Stimulated activated naive CD8-positive, alpha-beta T cell treated with anti-CD3 and anti-CD28 coated beads, Interleukin-15, amount 100 ng/mL, for 72 hours (primary cell): ENCODE measurements at regions not wholly inside any gene's neighbourhood (a gene's known extent, or its start where the extent isn't known, plus 50 kb on each side); places are given as distances from the start of the nearest gene placed in this dataset.

Experiments used
- ATAC-seq: fragments of 150-1000 bp; cut with Tn5 transposase; 2 replicates; pipeline ENCODE4 v1.10.0; 2021; ENCODE audit warnings: mild to moderate bottlenecking, moderate library complexity
- DNase-seq, 2 donors: peaks; one replicate each; pipeline ENCODE4 v3.0.0; 2021 to 2022
- H3K27ac Mint-ChIP-seq, 2 donors: one replicate each; pipeline ENCODE4 v1.8.0; 2022; ENCODE audit warnings: mild to moderate bottlenecking in 2 of 2, mixed read lengths in 2 of 2, moderate library complexity in 2 of 2
- H3K27me3 Mint-ChIP-seq: one replicate; pipeline ENCODE4 v1.8.0; 2022; ENCODE audit warnings: mixed read lengths
- H3K4me1 Mint-ChIP-seq: one replicate; pipeline ENCODE4 v1.8.0; 2022; ENCODE audit warnings: mild to moderate bottlenecking, mixed read lengths
- H3K4me3 Mint-ChIP-seq, 2 donors: one replicate each; pipeline ENCODE4 v1.8.0; 2022; ENCODE audit warnings: mild to moderate bottlenecking in 2 of 2, mixed read lengths in 2 of 2, moderate library complexity in 1 of 2
- H3K9me3 Mint-ChIP-seq, 2 donors: one replicate each; pipeline ENCODE4 v1.8.0; 2022; ENCODE audit warnings: mixed read lengths in 2 of 2

DNA sequence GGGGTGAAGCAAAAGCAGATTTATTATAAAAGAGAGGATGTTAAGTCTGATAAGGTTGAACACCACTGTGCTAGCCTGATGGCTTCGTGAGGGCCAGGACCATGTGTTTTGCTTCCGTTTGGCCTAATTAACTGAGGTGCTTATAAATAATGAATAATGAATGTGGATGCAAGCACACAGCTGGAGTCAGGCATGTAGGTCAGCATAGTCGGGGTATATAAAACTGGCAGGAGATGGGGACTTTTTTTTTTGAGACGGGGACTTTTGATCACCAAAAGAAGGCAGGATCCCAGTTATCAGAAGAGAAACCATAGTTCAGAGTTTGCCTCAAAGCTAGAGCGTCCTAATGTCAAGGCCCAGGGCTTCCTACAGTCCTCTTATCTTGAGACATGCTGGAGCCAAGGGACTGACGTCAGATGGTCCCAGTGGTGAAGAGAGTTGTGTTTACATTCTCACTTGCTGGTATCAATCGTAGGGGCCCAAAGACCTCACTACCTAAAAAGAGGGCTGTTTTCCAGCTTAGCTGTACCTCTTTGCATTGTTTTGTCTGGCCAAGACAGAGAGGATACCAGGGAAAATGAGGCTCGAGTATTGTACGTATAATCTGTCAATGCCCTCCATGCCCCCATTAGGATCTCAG, 50.4 kb downstream of the RTL9 start:
- Mint-ChIP-seq H3K27me3 (peaks cover 9% of the 10 kb centered on the region), H3K9me3 (no peaks in the 10 kb centered on the region), H3K27ac (no peak overlapping the region), H3K4me1 (peaks cover 8% of the 10 kb centered on the region), H3K4me3 (no peak overlapping the region)
- DNase-seq (no peak), ATAC-seq (no peak)

DNA sequence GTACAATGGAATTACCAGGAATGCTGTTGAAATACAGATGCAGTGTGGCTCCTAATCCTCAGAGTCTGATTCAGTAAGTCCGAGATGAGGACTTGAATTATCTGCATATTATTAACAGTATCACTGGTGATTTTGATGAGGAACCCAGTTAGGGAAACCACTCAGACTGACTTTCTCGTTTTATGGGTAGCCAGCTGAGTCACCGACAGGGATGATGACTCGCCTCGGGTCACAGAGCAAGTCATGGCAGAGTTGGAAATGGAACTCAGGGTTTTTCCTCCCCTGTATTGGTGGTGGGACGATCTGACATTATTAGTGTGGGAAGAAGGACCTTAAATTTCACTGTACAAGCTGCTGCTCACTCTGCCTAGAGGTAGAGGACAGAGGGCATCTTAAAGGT, 51.3 kb downstream of the RTL9 start:
- ATAC-seq: peak; percentile 37
- DNase-seq: peak in 1 of 2 donors; percentile 13
- H3K4me3 Mint-ChIP-seq: no peak overlapping the region

DNA sequence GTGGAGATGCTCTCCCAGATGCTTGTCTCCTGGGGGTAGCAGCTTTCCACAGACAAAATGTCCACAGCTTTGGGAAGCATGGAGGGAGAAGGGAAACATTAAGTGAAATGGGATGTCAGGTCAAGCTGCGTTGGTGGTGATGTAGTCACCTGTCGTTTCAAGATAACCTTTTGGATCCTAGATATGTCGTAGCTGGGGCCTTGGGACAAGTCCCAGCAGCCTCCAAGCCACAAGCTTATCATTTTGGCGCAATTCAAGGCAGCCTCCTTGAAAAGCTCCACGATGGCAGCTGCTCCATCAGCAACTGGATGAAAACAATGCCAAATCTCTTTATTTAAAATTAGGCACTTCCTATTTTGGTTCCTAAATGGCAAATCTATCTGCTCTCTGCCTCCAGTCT, 52.0 kb downstream of the RTL9 start:
- Mint-ChIP-seq H3K4me3 (no peak overlapping the region), H3K9me3 (no peaks in the 10 kb centered on the region), H3K27me3 (peaks cover 9% of the 10 kb centered on the region), H3K27ac (peak overlapping the region in 1 of 2 donors; percentile 71), H3K4me1 (peaks cover 8% of the 10 kb centered on the region)
- ATAC-seq (no peak), DNase-seq (no peak)

More for the DNA sequence above, 51.3 kb downstream of the RTL9 start:
- H3K4me1 Mint-ChIP-seq: peaks cover 8% of the 10 kb centered on the region
- H3K27me3 Mint-ChIP-seq: peaks cover 9% of the 10 kb centered on the region
- no peaks in the 10 kb centered on the region for H3K9me3 Mint-ChIP-seq
- H3K27ac Mint-ChIP-seq: no peak overlapping the region

DNA sequence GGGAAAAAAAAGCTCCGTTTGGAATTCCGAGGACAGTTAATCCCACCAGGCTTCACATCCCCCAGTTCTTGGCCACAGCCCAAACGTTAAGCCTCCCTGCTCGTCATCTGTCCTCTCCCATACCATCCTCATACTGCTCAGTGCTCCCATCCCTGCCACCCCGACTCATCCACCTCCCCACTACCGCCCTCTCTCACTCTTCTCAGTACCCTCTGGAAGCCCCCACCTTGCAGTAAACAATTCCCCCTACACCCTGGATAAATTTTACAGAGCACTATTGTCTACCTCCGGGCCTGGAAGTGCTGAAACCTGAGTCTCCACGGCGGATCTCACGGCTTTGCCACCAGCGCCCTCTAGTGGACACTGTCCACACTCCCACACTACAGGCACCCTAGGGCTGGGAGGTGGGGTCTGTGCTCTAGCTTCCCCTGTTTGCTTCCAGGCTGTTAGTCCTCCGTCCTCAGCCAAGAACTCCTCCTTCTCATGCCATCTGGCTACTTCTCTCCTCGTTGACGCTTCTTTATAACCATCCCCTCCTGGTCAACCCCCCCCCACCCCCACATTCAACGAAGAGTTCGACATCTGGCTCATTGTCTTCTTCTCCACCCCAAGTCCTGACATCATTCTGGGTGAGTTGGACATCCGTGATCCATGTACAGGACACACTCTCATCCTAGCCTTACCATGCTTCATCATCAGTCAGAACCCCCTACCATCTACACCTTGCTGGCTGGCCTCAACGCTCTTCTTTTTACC, 54.5 kb downstream of the RTL9 start:
- no peaks in the 10 kb centered on the region for H3K9me3 Mint-ChIP-seq
- H3K4me3 Mint-ChIP-seq: no peak overlapping the region
- peaks cover 9% of the 10 kb centered on the region for H3K27me3 Mint-ChIP-seq
- ATAC-seq (peak; percentile 90), DNase-seq (peak; percentile 40 to 58)
- H3K4me1 Mint-ChIP-seq: peaks cover 8% of the 10 kb centered on the region
- H3K27ac Mint-ChIP-seq: peak overlapping the region in 1 of 2 donors; percentile 48

DNA sequence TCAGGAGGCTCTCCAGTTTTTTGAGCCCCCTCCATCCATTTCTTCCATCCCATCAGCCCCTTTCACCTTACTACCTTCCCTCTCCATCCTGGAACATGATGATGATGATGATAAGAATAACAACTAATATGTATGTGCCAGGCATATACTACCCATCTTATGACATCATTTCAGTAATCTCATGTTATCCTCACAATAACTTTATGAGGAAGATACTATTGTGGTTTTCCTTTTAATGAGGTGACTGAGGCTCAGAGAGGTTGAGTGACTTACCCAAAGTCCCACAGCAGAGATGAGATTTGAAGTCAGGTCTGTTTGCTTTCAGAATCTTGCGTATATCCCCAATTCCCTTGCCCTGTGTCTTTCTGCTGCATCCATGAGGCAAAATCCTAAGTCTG, 55.1 kb downstream of the RTL9 start:
- Mint-ChIP-seq H3K9me3 (no peaks in the 10 kb centered on the region), H3K27ac (peak overlapping the region in 1 of 2 donors; percentile 48), H3K4me1 (peaks cover 8% of the 10 kb centered on the region), H3K27me3 (peaks cover 9% of the 10 kb centered on the region), H3K4me3 (no peak overlapping the region)
- DNase-seq: no peak
- ATAC-seq: no peak

DNA sequence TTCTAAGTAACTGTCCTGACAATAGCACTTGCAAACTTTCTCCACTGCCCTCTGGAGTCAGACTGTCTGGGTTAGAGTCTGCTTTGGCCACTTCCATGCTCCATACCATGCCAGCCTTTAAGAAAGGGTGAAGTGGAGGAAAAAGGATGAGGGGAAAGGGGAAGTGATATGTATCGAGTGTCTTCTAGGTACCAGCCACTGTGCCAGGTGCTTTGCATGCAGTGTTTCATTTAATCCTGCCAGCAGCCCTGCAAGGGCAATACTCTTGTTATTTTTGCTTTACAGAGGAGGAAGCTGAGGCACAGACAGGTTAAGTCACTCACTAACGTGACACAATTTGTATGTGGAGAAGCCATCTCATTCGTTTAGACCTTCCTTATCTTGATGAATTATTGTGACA, 55.6 kb downstream of the RTL9 start:
- Mint-ChIP-seq H3K27ac (no peak overlapping the region), H3K27me3 (peaks cover 9% of the 10 kb centered on the region), H3K9me3 (no peaks in the 10 kb centered on the region), H3K4me3 (no peak overlapping the region), H3K4me1 (peaks cover 8% of the 10 kb centered on the region)
- ATAC-seq: no peak
- DNase-seq: no peak

DNA sequence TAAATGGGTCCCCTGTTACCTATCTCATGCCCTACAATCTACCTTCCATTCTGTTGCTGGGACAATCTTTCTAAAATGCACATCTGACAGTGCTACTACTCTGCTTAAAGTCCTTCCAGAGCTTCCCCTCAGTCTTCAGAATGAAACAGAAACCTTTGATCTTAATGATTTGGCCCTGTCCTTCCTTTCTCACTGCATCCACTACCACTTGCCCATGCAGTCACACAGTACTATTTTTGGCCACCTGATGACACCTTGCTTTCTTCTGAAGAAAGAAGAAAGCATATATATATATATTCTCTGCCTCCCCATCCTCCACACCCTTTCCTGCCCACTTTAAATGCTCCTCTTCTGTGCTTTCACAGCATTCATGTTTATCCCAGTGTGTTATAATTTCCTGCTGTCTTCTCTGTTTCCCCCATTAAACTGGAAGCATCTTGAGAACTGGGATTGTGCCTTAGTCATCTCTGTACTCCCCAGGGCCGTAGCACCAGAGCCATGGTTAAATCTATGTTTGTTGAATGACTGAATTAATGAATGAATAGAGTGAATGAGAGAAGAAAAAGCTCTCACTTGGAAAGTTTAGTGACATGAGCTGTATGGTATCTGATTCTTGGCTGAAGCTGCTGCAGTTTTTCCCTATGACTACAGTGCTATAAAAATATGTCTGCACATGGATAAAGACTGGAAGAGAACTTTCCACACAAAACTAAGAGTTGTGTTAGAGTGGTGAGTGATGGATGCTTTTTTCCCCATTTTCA, 56.2 kb downstream of the RTL9 start:
- peaks cover 8% of the 10 kb centered on the region for H3K4me1 Mint-ChIP-seq
- H3K27ac Mint-ChIP-seq: no peak overlapping the region
- DNase-seq (no peak), ATAC-seq (no peak)
- no peaks in the 10 kb centered on the region for H3K9me3 Mint-ChIP-seq
- H3K4me3 Mint-ChIP-seq: no peak overlapping the region
- H3K27me3 Mint-ChIP-seq: peaks cover 9% of the 10 kb centered on the region

DNA sequence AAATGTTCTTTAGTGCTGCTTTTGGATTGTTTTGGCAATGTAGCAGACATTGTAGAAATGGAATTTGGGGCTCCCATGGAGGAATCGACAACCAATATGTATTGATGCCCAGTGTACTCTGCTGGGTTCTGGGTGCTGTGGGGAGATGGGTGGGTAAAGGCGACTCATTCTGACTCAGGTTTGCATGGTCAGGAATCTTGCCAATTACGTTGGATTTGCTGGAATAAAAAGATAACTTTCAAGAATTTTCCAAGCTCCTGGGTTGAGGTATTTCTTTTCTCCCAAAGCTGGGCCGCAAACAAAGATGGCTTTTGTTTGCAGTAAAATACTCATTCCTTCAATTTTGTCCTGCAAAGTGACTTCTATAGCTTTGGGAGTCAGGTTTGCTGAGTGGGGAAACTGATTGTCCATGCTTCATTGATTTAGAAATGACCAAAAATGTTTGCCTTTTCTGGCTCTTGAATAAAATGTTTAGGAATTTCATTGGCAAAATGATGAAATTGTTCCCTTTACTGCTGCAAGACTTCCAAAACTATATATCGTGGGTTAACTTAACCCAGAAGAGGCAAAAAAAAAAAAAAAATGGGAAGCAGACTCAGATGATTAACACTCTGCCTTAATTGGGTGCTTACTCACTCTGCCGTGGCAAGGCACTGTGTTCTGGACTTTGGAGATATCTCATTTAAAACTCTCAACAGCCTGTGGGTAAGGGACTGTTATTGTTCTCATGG, 57.0 kb downstream of the RTL9 start:
- ATAC-seq (no peak), DNase-seq (no peak)
- H3K27me3 Mint-ChIP-seq: peaks cover 9% of the 10 kb centered on the region
- H3K9me3 Mint-ChIP-seq: no peaks in the 10 kb centered on the region
- peaks cover 8% of the 10 kb centered on the region for H3K4me1 Mint-ChIP-seq
- H3K4me3 Mint-ChIP-seq: no peak overlapping the region
- no peak overlapping the region for H3K27ac Mint-ChIP-seq

DNA sequence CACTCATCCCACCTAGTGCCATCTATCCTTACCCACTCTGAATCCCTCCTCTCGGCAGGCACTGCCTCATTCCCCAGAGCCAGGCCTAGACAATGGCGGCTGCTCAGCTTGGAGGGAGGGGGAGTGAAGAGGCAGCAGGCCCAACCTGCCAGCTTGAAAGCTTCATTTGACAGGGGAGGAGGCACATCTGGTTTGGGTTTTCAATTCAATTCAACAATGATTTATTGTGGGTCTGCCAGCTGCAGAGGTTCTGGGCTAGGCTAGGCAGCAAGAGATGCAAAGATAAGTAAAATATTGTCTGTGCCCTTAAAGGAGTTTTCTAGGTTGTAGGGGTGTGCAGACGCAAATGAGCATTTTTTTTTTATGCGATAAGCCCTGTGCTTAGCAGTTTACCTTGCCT, 58.5 kb downstream of the RTL9 start:
- H3K9me3 Mint-ChIP-seq: no peaks in the 10 kb centered on the region
- peaks cover 8% of the 10 kb centered on the region for H3K4me1 Mint-ChIP-seq
- peaks cover 9% of the 10 kb centered on the region for H3K27me3 Mint-ChIP-seq
- no peak for DNase-seq
- no peak overlapping the region for H3K4me3 Mint-ChIP-seq
- no peak for ATAC-seq
- H3K27ac Mint-ChIP-seq: no peak overlapping the region

DNA sequence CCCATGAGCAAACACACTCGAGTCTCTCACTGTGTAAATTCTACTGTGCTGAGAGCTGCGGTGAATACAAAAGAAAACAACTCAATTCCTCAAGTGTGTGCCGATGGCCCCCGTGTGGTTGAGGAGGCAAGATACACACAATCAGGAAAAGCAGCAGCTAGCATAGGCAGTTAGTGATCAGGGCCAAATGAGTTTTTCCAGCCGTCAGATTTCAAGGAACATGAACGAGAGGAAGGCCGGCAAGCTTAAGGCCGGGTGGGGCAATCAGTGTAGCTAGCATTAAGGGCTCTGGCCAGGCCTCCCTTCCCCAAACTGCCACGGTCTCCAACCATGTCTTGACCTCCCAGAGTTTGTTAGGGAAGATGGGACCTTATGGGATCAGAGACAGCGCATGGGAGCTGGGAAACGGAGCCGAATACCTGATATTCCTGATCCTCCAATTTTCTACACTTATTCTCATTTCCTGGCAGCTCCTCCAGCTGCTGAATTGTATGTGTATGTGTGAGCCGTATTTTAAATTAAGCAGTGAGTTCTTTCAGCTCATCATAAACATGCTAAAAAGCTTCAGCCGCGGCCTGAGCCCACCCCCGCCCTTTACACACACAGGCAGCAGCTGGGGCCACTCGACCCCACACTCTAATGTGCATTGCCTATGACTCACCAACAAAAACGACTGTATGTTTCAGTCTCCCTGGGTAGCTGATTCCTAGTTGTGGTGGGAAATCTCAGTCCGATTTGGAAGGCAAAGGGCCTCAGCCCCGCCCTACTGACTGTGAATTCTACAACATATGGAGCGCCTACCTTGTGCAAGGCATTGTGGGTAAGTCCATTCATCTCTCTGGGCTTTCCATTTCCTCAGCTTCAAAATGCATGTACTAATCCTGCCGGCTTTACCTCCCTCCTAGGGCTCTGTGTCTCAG, 59.9 kb downstream of the RTL9 start:
- ATAC-seq (no peak), DNase-seq (no peak)
- Mint-ChIP-seq H3K27ac (no peak overlapping the region), H3K4me1 (no peaks in the 10 kb centered on the region), H3K9me3 (no peaks in the 10 kb centered on the region), H3K27me3 (no peaks in the 10 kb centered on the region), H3K4me3 (no peak overlapping the region)

DNA sequence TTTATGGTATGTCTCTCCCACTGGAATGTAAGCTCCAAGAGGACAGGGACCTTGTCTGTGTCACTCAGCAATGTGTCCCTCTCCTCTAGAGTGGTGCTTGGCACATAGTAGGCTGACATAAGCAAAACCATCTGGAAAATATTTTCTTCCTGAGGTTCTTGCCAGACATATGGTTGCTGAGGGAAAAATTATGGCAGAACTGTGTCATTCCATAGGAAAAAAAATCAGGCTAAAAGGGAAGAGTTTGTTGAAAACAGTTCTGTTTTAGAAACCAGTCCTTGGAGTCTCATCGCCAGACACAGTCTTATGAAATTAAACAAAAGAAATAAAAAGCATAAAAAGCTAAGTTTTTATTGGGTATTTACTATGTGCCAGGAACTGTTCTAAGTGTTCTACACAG, 60.9 kb downstream of the RTL9 start:
- no peaks in the 10 kb centered on the region for H3K4me1 Mint-ChIP-seq
- no peak overlapping the region for H3K4me3 Mint-ChIP-seq
- H3K27me3 Mint-ChIP-seq: no peaks in the 10 kb centered on the region
- H3K27ac Mint-ChIP-seq: no peak overlapping the region
- ATAC-seq: no peak
- DNase-seq: no peak
- H3K9me3 Mint-ChIP-seq: no peaks in the 10 kb centered on the region

DNA sequence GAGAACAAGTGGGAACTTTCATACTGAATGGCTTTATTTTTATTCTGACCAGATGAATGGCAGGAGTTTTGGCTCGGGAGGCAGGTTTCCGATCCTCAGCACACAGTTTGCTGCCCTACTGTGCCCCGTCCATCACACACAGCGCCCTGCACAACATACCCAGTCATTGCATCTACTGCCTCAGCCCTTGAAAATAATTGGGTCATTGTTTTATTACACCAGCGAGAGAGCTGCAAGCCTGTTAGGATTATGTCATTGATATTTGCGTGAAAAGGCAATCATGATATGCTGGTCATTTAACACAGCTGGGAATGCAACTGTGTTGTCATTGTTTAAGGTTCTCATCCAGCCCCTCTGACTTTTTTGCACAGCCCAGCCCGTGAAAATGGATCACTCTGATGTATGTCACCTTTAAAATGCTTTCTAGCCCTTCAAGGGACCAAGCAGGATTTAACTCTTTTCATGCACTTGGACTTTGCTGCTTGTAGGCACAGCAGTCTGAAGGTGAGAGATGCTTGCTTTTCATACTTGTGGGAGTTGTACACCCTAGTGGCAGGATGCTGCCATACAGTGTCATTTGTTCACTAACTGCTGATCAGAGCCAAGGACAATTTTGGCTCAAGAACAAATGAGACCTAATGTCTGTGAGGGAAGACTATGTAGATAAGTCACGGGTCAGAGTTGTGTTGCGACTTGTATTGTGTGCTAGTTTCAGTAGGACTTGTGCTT, 62.3 kb downstream of the RTL9 start:
- no peak for ATAC-seq

DNA sequence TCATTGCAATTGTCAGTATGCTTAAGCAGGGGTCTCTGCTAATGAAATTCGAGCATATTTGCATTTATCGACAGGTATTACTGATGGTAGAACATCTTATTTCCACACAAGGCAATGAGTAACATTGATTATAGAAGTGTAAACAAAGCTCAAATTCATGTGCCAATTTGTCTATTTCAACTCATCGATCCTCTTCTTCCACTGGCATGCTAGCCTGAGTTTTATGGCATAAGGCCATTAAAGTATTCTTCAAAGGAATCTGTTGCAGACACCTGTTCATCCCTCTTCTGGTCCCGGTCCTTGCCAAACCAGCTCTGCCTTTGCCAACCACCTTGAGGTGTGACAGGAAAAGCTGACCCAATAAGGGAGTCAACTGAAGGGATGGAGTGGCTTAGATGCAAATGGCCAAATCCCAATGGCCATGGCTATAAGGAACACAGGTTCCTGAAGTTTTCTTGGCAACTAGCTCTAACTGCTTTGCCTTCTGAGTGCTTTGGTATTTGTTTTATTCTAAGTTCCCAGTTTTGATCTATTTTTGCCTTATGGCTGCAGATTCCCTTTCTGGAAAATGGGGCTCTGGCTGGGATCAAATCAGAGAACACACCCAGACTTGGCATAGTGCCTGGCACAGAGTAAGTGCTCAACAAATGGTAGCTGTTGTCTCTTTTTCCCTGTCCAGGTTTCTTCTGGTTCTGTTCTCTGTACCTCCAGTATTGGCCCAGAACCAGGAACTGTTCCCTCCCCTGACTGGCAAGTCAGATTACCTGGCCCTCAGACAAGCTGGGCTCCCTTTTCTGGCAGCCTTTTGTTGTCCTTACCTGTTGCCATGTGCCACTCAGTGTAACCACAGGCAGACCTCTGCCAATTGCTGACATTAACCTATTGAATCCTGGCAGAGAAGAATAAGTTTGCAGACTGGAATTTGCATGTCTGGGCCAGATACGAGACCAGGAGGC, 63.1 kb downstream of the RTL9 start:
- Mint-ChIP-seq H3K9me3 (no peaks in the 10 kb centered on the region), H3K27ac (no peak overlapping the region), H3K4me3 (no peak overlapping the region), H3K4me1 (no peaks in the 10 kb centered on the region), H3K27me3 (no peaks in the 10 kb centered on the region)
- DNase-seq: no peak
- no peak for ATAC-seq

More for the DNA sequence above, 62.3 kb downstream of the RTL9 start:
- no peaks in the 10 kb centered on the region for H3K4me1 Mint-ChIP-seq
- H3K4me3 Mint-ChIP-seq: no peak overlapping the region
- H3K27me3 Mint-ChIP-seq: no peaks in the 10 kb centered on the region
- no peaks in the 10 kb centered on the region for H3K9me3 Mint-ChIP-seq
- no peak for DNase-seq
- no peak overlapping the region for H3K27ac Mint-ChIP-seq
